Esophagus muscularis mucosa (tissue), 3 donors: ENCODE measurements at regions not wholly inside any gene's neighbourhood (a gene's known extent, or its start where the extent isn't known, plus 50 kb on each side); places are given as distances from the start of the nearest gene placed in this dataset.

ENCODE experiments used
- POLR2A ChIP-seq: fragments of 450-650 bp; IDR thresholded peaks from one replicate; pipeline ENCODE4 v1.6.1; 2017; ENCODE audit warnings: antibody characterized with exemption, moderate library complexity, mild to moderate bottlenecking, low read depth
- POLR2AphosphoS5 ChIP-seq, 2 donors: sonication (generic); formaldehyde crosslinking; IDR thresholded peaks; one replicate each; pipeline ENCODE4 v1.6.1; 2017; ENCODE audit warnings: antibody characterized with exemption in 2 of 2
- TF ChIP-seq, protein P1 (sequence below), 3 experiments: fragments of 200-600 bp in 2 of 3; fragments of 450-650 bp in 1 of 3; sonication (generic) in 2 of 3; IDR thresholded peaks; one replicate each; pipeline ENCODE4 v1.5.1; 2017 to 2019; ENCODE audit warnings: antibody characterized with exemption in 3 of 3, mild to moderate bottlenecking in 2 of 3, moderate library complexity in 1 of 3

DNA sequence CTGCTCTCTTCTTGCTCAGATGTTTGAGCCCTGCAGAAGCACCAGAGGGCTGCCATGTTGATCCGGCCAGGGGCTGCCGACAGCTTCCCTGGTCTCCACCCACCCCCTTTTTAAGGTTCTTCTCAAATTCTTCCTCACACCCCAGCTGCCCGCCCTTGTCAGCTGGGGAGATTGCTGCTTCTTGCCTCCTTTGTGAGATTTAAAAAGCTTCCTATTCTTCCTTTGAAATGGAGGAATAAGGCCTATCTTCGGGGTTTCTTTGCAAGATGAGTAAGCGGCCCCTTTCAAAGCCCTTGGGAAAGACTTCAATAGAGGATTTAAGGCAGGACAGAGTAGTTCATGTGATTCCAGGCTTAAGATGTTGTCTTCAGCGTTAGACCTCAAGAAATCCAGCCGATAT lies 211.9 kb upstream of the SHH start:
- TF ChIP-seq POLR2A (no peak), POLR2AphosphoS5 (IDR thresholded peaks at IDR 0.05) (no peak)
- TF ChIP-seq, protein P1, sequence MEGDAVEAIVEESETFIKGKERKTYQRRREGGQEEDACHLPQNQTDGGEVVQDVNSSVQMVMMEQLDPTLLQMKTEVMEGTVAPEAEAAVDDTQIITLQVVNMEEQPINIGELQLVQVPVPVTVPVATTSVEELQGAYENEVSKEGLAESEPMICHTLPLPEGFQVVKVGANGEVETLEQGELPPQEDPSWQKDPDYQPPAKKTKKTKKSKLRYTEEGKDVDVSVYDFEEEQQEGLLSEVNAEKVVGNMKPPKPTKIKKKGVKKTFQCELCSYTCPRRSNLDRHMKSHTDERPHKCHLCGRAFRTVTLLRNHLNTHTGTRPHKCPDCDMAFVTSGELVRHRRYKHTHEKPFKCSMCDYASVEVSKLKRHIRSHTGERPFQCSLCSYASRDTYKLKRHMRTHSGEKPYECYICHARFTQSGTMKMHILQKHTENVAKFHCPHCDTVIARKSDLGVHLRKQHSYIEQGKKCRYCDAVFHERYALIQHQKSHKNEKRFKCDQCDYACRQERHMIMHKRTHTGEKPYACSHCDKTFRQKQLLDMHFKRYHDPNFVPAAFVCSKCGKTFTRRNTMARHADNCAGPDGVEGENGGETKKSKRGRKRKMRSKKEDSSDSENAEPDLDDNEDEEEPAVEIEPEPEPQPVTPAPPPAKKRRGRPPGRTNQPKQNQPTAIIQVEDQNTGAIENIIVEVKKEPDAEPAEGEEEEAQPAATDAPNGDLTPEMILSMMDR (IDR thresholded peaks at IDR 0.05), result no peak
